ENCODE measurements at regions not wholly inside any gene's neighbourhood (a gene's known extent, or its start where the extent isn't known, plus 50 kb on each side); places are given as distances from the start of the nearest gene placed in this dataset.

- H3K36me3 ChIP-seq: no peaks in the 10 kb centered on the region
- H3K27me3 ChIP-seq (replicated peaks in 1 of 7): peaks cover 0 to 15% (median 0%) of the 10 kb centered on the region in 7 donors
- no peak for DNase-seq
- peaks cover 0 to 12% (median 0%) of the 10 kb centered on the region in 8 donors for H3K9me3 ChIP-seq
- H3K4me3 ChIP-seq: no peak overlapping the region
- H3K27ac ChIP-seq: no peak overlapping the region
- intact Hi-C loops (cut with DNase I; ENCODE audit: low total_unique reads): no loop called here
- H3K4me1 ChIP-seq: peaks cover 0 to 13% (median 0%) of the 10 kb centered on the region in 6 donors
- TF ChIP-seq CTCF (IDR thresholded peaks at IDR 0.05 in 8 of 11, conservative IDR thresholded peaks at IDR 0.05 in 3 of 11): no peak
- TF ChIP-seq POLR2AphosphoS5 (IDR thresholded peaks at IDR 0.05): no peak
- TF ChIP-seq POLR2A (IDR thresholded peaks at IDR 0.05): no peak
- WGBS, 5 donors: 37 to 49% (median 44%) methylated on average over 2 of the region's 2 CpGs
These were observed 137.5 kb upstream of the WDR11 start for GRCh38 chr10:120713573-120714205.

- Histone ChIP-seq H3K4me1 (peaks cover 0 to 13% (median 0%) of the 10 kb centered on the region in 6 donors), H3K9me3 (peaks cover 0 to 12% (median 0%) of the 10 kb centered on the region in 8 donors), H3K27me3 (replicated peaks in 1 of 7) (peaks cover 0 to 15% (median 0%) of the 10 kb centered on the region in 7 donors), H3K4me3 (no peak overlapping the region), H3K27ac (no peak overlapping the region), H3K36me3 (no peaks in the 10 kb centered on the region)
- intact Hi-C loops (cut with DNase I; ENCODE audit: low total_unique reads): no loop called here
- 32 to 54% (median 39%) methylated on average over 3 of the region's 3 CpGs for WGBS, 5 donors
- DNase-seq: no peak
- TF ChIP-seq POLR2AphosphoS5 (IDR thresholded peaks at IDR 0.05): no peak
- TF ChIP-seq POLR2A (IDR thresholded peaks at IDR 0.05): no peak
- no peak for TF ChIP-seq CTCF (IDR thresholded peaks at IDR 0.05 in 8 of 11, conservative IDR thresholded peaks at IDR 0.05 in 3 of 11)
These were observed 136.0 kb upstream of the WDR11 start for GRCh38 chr10:120715171-120715570.

- H3K4me3 ChIP-seq: no peak overlapping the region
- intact Hi-C loops (cut with DNase I; ENCODE audit: low total_unique reads): no loop called here
- TF ChIP-seq POLR2A (IDR thresholded peaks at IDR 0.05) (no peak), POLR2AphosphoS5 (IDR thresholded peaks at IDR 0.05) (no peak), CTCF (IDR thresholded peaks at IDR 0.05 in 8 of 11, conservative IDR thresholded peaks at IDR 0.05 in 3 of 11) (no peak)
- peaks cover 0 to 12% (median 0%) of the 10 kb centered on the region in 8 donors for H3K9me3 ChIP-seq
- H3K4me1 ChIP-seq: peaks cover 0 to 13% (median 0%) of the 10 kb centered on the region in 6 donors
- no peak overlapping the region for H3K27ac ChIP-seq
- H3K27me3 ChIP-seq (replicated peaks in 1 of 7): no peaks in the 10 kb centered on the region
- no peaks in the 10 kb centered on the region for H3K36me3 ChIP-seq
- no peak for DNase-seq
These were observed 131.8 kb upstream of the WDR11 start for GRCh38 chr10:120719333-120719732.

GRCh38 chr10:120727001-120727400, 124.2 kb upstream of the WDR11 start:
- Histone ChIP-seq H3K27ac (no peak overlapping the region), H3K36me3 (no peaks in the 10 kb centered on the region), H3K4me3 (no peak overlapping the region), H3K27me3 (replicated peaks in 1 of 7) (no peaks in the 10 kb centered on the region), H3K9me3 (no peaks in the 10 kb centered on the region), H3K4me1 (no peaks in the 10 kb centered on the region)
- no peak for DNase-seq
- TF ChIP-seq CTCF (IDR thresholded peaks at IDR 0.05 in 8 of 11, conservative IDR thresholded peaks at IDR 0.05 in 3 of 11) (no peak), POLR2AphosphoS5 (IDR thresholded peaks at IDR 0.05) (no peak), POLR2A (IDR thresholded peaks at IDR 0.05) (no peak)
- WGBS, 5 donors: 74 to 83% (median 79%) methylated on average over 2 of the region's 2 CpGs
- intact Hi-C loops (cut with DNase I; ENCODE audit: low total_unique reads): no loop called here

Measured in spleen (tissue), 11 donors.